ENCODE measurements at regions not wholly inside any gene's neighbourhood (a gene's known extent, or its start where the extent isn't known, plus 50 kb on each side); places are given as distances from the start of the nearest gene placed in this dataset.
"Not testable (repeated sequence)": the region's sequence is repeated elsewhere in the genome, so short reads cannot be mapped to it uniquely, and the experiment has no call there.

- DNase-seq (ENCODE audit: low read depth in 3 of 3, low spot score in 1 of 3) = no peak
Measured at GRCh38 chr11:134980819-134981710, 569.0 kb upstream of the B3GAT1 start.

GRCh38 chr11:134979089-134979457 is 567.0 kb upstream of the B3GAT1 start:
- not testable (repeated sequence) for DNase-seq (ENCODE audit: low read depth in 3 of 3, low spot score in 1 of 3)

GRCh38 chr11:134978388-134979088 is 566.5 kb upstream of the B3GAT1 start:
- DNase-seq (ENCODE audit: low read depth in 3 of 3, low spot score in 1 of 3) = no peak

GRCh38 chr11:134976551-134976950 is 564.5 kb upstream of the B3GAT1 start:
- no peak for DNase-seq (ENCODE audit: low read depth in 3 of 3, low spot score in 1 of 3)

- DNase-seq (ENCODE audit: low read depth in 3 of 3, low spot score in 1 of 3) = no peak
Measured at GRCh38 chr11:134975866-134976376, 563.9 kb upstream of the B3GAT1 start.

GRCh38 chr11:134973801-134974200 is 561.8 kb upstream of the B3GAT1 start:
- no peak for DNase-seq (ENCODE audit: low read depth in 3 of 3, low spot score in 1 of 3)

DNA sequence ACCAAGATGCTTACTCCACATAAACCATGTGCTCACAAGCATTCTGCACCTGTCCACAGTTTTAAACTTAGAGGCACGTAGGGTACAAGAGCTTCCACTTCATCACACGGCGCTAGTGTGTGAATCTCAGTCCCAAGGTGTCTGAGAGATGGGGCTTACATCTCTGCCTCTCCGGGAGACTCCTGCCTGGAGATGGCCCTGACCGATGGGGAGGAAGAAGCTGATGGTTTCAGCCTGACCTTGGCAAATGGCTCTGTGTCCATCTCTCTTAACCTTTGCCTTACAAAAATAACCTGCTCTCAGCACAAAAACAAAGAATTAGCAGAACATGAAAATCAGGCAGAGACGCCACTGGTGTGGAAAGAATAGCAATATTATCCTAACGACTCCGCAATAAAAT is 559.3 kb upstream of the B3GAT1 start:
- no peak for DNase-seq (ENCODE audit: low read depth in 3 of 3, low spot score in 1 of 3)

DNA sequence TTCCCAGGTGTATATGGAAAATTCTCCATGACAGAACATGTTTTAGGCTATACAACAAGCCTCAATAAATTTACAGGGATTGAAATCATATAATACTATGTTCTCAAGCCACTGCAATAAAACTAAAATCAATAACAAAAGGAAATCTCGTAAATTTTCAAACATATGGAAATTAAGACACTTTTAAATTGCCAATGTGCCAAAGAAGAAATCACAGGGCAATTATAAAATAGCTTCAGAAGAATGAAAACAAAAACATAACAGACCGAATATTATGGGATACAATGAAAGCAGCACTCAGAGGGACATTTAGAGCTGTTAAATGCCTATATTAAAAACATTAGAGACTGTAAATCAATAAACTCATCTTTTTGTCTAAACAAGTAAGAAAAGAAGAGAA is 555.7 kb upstream of the B3GAT1 start:
- DNase-seq (ENCODE audit: low read depth in 3 of 3, low spot score in 1 of 3) = no peak

DNA sequence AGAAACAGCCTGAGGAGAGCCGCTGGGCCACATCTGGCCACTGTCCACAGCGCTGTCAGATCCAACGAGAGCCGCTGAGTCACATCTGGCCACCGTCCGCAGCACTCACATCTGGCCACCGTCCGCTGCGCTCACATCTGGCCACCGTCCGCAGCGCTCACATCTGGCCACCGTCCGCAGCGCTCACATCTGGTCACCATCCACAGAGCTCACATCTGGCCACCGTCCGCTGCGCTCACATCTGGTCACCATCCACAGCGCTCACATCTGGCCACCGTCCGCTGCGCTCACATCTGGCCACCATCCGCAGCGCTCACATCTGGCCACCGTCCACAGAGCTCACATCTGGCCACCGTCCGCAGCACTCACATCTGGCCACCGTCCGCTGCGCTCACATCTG is 549.3 kb upstream of the B3GAT1 start:
- DNase-seq (ENCODE audit: low read depth in 3 of 3, low spot score in 1 of 3) = not testable (repeated sequence)

DNA sequence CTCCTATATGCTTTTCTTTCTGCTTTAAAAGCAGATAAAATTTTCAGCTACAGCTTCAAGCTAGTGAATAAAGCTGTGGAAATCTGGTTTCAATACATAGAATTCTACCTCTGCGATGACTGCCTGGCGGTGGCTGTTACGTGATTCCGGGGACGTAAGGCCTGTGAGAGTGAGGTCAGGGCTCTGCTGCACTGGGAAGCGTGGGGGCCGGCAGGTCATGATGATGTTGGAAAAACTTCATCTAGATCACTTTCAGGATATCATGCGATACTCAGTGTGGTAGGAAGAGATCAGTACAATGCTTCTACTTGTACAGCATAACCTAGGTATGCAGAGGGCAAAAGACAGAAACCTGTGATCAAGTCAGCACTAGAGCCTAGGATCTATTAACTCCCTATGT is 546.8 kb upstream of the B3GAT1 start:
- no peak for DNase-seq (ENCODE audit: low read depth in 3 of 3, low spot score in 1 of 3)

DNA sequence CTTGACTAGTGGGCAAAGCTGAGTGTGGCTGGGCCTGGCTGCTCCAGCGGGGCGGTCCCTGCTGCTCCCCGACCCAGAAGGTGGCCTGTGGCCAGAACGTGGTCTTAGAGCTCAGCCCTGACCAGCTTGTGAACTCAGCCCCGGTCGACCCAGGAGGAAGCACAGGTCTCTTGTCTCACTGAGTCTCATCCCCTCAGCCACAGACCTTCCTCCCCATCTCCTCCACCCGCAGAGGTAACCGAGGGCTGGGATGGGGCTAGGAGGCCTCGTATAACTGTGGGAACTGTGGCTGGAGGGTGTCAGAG is 546.2 kb upstream of the B3GAT1 start:
- no peak for DNase-seq (ENCODE audit: low read depth in 3 of 3, low spot score in 1 of 3)

DNA sequence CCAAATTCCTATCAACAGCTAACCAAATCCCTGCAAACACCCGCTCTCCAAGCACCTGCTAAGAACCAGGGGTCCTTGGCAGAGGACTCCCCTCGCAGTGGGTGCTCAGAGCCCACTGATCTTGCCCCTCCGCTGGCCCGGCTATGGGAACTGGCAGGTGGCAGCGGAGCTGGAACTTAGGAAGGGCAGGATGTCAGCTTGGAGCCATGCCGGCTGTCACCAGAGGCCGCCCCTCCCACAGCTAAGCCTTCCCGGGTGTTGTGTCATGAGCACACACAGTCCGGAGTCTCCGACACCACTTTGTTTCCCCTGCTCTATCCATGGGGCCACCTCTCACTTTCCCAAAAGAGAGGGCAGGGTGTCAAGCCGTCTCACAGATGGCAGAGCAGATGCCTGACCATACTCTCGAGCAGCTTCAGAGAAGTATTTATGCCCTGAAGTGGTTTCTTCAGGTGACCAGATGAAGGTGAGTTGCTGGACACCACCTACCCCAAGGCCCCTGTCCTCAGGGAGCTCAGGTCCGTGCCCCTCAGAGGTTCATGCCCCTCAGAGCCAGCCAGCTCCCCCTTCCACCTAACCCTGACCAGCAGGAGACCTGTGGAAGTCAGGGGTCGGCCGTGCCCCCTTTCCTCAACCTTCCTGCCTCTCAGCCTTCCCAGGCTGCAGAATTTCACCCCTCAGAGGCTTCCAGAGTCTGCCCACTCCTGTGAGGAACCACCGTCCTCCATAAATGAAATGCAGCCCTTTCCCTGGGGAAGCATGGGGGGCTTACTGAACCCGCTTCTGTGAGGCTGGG is 545.7 kb upstream of the B3GAT1 start:
- no peak for DNase-seq (ENCODE audit: low read depth in 3 of 3, low spot score in 1 of 3)

GRCh38 chr11:134956450-134957210 is 544.6 kb upstream of the B3GAT1 start:
- DNase-seq (ENCODE audit: low read depth in 3 of 3, low spot score in 1 of 3) = no peak

GRCh38 chr11:134955970-134956369 is 543.9 kb upstream of the B3GAT1 start:
- DNase-seq (ENCODE audit: low read depth in 3 of 3, low spot score in 1 of 3) = not testable (repeated sequence)

- no peak for DNase-seq (ENCODE audit: low read depth in 3 of 3, low spot score in 1 of 3)
Measured at GRCh38 chr11:134955281-134955680, 543.2 kb upstream of the B3GAT1 start.

DNA sequence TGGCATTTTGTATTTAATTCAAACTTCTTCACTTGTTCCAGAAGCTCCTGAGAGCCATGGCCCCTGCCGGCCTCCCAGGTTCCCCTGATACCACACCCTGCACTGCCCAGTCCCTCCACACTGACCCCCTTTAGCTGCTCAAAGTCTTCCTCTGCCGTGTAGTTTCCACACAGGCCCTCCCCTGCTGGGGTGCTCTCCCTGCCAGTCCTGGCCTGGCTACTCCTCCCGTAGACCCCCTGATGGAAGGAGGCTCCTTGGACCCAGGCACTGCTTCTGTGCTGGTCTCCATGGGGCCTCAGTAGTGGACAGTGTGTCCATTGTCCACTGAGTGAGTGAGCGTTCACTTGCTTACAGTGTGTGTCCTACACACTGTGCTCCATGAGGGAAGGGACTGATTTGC is 542.4 kb upstream of the B3GAT1 start:
- not testable (repeated sequence) for DNase-seq (ENCODE audit: low read depth in 3 of 3, low spot score in 1 of 3)

- DNase-seq (ENCODE audit: low read depth in 3 of 3, low spot score in 1 of 3) = not testable (repeated sequence)
Measured at GRCh38 chr11:134953417-134953970, 541.5 kb upstream of the B3GAT1 start.

- no peak for DNase-seq (ENCODE audit: low read depth in 3 of 3, low spot score in 1 of 3)
Measured at GRCh38 chr11:134951305-134951700, 539.3 kb upstream of the B3GAT1 start.

DNA sequence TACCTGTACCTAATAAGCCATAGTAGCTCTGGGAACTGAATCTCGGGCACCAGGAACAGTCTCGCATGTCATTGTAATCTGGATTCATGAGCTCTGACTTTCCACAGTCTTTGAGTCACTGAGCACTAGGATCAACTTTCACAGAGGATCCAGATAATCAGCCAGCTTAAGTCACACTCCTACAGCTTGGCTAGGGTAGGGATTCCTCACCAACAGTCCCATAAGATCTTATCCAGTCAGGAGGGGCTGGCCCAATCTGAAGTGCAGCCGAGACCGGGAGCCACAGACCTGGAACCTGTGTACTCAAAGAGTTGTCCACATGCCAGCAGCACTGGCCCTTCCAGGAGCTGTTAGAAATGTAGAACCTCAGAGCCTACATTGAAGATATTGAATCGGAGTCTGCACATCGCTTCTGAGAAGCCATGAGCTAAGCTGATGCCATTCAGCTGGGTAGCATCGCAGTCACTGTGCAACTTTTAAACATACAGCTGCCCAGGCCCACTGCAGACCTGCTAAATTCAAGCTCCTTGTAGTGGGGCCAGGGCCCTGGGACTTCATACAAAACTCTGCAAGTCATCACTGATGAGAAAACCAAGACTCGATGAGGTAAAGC is 538.8 kb upstream of the B3GAT1 start:
- DNase-seq (ENCODE audit: low read depth in 3 of 3, low spot score in 1 of 3) = no peak
